ENCODE measurements at regions not wholly inside any gene's neighbourhood (a gene's known extent, or its start where the extent isn't known, plus 50 kb on each side); places are given as distances from the start of the nearest gene placed in this dataset.

DNA sequence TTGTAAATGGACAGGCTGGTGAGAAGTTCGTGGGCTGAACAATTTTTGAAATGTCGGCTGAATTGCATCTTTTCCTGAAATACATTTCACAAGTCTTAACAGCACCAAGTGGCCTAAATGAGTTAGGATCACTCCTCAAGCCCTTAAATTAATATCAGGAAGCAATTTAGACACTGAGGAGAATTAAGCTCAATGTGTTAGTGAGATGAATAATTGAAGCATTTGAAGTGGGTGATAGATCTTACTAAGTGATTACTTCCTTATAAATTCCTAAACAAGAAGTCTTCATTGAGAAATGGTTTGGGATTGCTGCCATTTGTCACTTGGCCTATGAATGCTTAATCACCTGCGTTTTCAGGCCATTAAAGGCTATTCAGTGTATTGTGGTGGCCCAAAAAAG, 116.8 kb downstream of the NAA11 start (continued):
- TF ChIP-seq, protein P1, sequence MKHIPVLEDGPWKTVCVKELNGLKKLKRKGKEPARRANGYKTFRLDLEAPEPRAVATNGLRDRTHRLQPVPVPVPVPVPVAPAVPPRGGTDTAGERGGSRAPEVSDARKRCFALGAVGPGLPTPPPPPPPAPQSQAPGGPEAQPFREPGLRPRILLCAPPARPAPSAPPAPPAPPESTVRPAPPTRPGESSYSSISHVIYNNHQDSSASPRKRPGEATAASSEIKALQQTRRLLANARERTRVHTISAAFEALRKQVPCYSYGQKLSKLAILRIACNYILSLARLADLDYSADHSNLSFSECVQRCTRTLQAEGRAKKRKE (CRISPR knock-in tag; IDR thresholded peaks at IDR 0.05; ENCODE audit: low read depth), result no peak
- no peak for TF ChIP-seq ZNF302 (CRISPR knock-in tag; IDR thresholded peaks at IDR 0.05)

DNA sequence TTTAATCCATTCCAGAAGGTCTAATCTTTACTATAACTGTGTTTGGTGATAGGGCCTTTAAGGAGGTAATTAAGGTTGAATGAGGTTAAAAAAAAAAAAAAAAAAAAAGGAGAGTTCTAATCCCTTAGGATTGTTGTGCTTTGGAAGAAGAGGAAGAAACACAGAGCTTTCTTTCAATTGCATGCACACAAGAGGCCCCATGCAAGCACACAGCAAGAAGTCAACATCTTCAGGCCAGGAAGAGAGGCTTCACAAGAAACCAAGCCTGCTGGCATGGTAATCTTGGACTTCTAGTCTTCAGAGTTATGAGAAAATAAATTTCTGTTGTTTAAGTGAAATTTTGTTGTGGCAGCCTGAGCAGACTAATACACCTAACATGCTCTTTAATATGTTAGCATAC, 118.6 kb downstream of the NAA11 start:
- DNase-seq (ENCODE audit: low read depth in 1 of 2, low spot score in 1 of 2) (no peak), FAIRE-seq (no peak), ATAC-seq (no peak)
- no peak overlapping the region for H3K4me3 ChIP-seq
- H3K27ac ChIP-seq, result no peak overlapping the region
- ChIA-PET POLR2A (no interaction called here), CTCF (no interaction called here)
- no peaks in the 10 kb centered on the region for H3K4me1 ChIP-seq
- no peak overlapping the region for H3K4me2 ChIP-seq
- TF ChIP-seq HEYL (CRISPR knock-in tag; IDR thresholded peaks at IDR 0.05), result no peak
- TF ChIP-seq MAFK (IDR thresholded peaks at IDR 0.05; ENCODE audit: partially characterized antibody), result no peak
- TF ChIP-seq CBX2 (IDR thresholded peaks at IDR 0.05; ENCODE audit: borderline replicate concordance, low read depth), result no peak
- no peak for TF ChIP-seq POLR2A (IDR thresholded peaks at IDR 0.05; ENCODE audit: low read length)
- TF ChIP-seq KDM1A (IDR thresholded peaks at IDR 0.05; ENCODE audit: low read depth), result no peak
- TF ChIP-seq HDAC2 (IDR thresholded peaks at IDR 0.05), result no peak
- no peak for TF ChIP-seq MAZ (IDR thresholded peaks at IDR 0.05; ENCODE audit: borderline replicate concordance, low read depth, low read length)
- H3K9me3 ChIP-seq, result no peaks in the 10 kb centered on the region

DNA sequence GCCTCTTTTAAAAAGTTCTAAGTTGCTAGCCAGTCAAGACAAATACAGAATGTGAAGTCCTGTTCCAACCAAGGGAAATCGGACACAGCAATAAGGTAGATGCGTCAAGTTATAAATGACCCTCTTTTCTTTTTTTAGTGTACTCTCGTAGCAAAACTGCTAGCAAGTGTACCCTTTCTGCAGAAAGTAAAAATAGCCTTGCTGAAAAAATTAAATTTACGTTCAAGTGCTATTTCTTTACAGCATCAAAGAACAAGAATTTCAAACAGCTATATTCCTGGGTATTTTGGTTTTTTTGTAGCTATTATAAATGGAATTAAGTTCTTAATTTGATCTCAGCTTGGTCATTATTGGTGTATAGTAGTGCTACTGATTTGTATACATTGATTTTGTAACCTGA, 119.2 kb downstream of the NAA11 start:
- ATAC-seq (no peak), DNase-seq (ENCODE audit: low read depth in 1 of 2, low spot score in 1 of 2) (no peak), FAIRE-seq (no peak)
- no peaks in the 10 kb centered on the region for H3K9me3 ChIP-seq
- no peak overlapping the region for H3K4me3 ChIP-seq
- CTCF ChIA-PET, result no interaction called here
- H3K4me2 ChIP-seq, result no peak overlapping the region
- POLR2A ChIA-PET, result no interaction called here
- H3K27ac ChIP-seq, result no peak overlapping the region
- TF ChIP-seq POLR2AphosphoS2 (conservative IDR thresholded peaks at IDR 0.05; ENCODE audit: low read length), result no peak
- no peaks in the 10 kb centered on the region for H3K4me1 ChIP-seq
- WGBS (ENCODE audit: missing lambda C conversion rate), result 26% methylated on average over 4 of the region's 4 CpGs

DNA sequence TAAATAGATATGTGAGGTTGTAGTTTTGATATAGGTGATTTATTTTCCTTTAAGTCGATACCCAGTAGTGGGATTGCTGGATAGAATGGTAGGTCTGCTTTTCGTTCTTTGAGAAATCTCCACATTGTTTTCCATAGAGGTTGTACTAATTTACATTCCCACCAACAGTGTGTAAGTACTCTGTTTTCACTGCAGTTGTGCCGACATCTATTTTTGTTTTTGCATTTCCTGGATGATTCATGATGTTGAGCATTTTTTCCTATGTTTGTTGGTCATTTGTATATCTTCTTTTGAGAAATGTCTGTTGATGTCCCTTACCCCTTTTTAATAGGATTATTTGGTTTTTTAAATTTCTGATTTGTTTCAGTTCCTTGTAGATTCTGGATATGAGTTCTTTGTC, 120.7 kb downstream of the NAA11 start:
- Histone ChIP-seq H3K27ac (no peak overlapping the region), H3K4me3 (no peak overlapping the region), H3K9me3 (no peaks in the 10 kb centered on the region), H3K4me1 (no peaks in the 10 kb centered on the region), H3K4me2 (no peak overlapping the region)
- WGBS (ENCODE audit: missing lambda C conversion rate), result 3% methylated on average over 3 of the region's 3 CpGs
- ChIA-PET CTCF (no interaction called here), POLR2A (no interaction called here)
- no peak for ATAC-seq
- DNase-seq (ENCODE audit: low read depth in 1 of 2, low spot score in 1 of 2), result no peak
- no peak for FAIRE-seq
- TF ChIP-seq NR3C1 (IDR thresholded peaks at IDR 0.05), result no peak
- no peak for TF ChIP-seq EHMT2 (IDR thresholded peaks at IDR 0.05; ENCODE audit: low read depth)
- no peak for TF ChIP-seq CHD2 (IDR thresholded peaks at IDR 0.05; ENCODE audit: low read length, partially characterized antibody)
- no peak for TF ChIP-seq RARB (CRISPR knock-in tag; IDR thresholded peaks at IDR 0.05)
- TF ChIP-seq HOXA7 (CRISPR knock-in tag; IDR thresholded peaks at IDR 0.05), result no peak
- TF ChIP-seq RFX5 (IDR thresholded peaks at IDR 0.05), result no peak
- TF ChIP-seq POLR2AphosphoS2 (conservative IDR thresholded peaks at IDR 0.05; ENCODE audit: low read length), result no peak
- TF ChIP-seq, protein P2, sequence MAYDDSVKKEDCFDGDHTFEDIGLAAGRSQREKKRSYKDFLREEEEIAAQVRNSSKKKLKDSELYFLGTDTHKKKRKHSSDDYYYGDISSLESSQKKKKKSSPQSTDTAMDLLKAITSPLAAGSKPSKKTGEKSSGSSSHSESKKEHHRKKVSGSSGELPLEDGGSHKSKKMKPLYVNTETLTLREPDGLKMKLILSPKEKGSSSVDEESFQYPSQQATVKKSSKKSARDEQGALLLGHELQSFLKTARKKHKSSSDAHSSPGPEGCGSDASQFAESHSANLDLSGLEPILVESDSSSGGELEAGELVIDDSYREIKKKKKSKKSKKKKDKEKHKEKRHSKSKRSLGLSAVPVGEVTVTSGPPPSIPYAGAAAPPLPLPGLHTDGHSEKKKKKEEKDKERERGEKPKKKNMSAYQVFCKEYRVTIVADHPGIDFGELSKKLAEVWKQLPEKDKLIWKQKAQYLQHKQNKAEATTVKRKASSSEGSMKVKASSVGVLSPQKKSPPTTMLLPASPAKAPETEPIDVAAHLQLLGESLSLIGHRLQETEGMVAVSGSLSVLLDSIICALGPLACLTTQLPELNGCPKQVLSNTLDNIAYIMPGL (CRISPR knock-in tag; IDR thresholded peaks at IDR 0.05; ENCODE audit: borderline replicate concordance), result no peak
- TF ChIP-seq TP53 (CRISPR knock-in tag; IDR thresholded peaks at IDR 0.05), result no peak
- TF ChIP-seq JUNB (IDR thresholded peaks at IDR 0.05), result no peak
- TF ChIP-seq ZC3H11A (IDR thresholded peaks at IDR 0.05), result no peak
- TF ChIP-seq, protein P1 (CRISPR knock-in tag; IDR thresholded peaks at IDR 0.05; ENCODE audit: low read depth), result no peak
- no peak for TF ChIP-seq RAD21 (conservative IDR thresholded peaks at IDR 0.05 in 1 of 2, IDR thresholded peaks at IDR 0.05 in 1 of 2)
- TF ChIP-seq, protein P3, sequence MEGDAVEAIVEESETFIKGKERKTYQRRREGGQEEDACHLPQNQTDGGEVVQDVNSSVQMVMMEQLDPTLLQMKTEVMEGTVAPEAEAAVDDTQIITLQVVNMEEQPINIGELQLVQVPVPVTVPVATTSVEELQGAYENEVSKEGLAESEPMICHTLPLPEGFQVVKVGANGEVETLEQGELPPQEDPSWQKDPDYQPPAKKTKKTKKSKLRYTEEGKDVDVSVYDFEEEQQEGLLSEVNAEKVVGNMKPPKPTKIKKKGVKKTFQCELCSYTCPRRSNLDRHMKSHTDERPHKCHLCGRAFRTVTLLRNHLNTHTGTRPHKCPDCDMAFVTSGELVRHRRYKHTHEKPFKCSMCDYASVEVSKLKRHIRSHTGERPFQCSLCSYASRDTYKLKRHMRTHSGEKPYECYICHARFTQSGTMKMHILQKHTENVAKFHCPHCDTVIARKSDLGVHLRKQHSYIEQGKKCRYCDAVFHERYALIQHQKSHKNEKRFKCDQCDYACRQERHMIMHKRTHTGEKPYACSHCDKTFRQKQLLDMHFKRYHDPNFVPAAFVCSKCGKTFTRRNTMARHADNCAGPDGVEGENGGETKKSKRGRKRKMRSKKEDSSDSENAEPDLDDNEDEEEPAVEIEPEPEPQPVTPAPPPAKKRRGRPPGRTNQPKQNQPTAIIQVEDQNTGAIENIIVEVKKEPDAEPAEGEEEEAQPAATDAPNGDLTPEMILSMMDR (IDR thresholded peaks at IDR 0.05), result no peak
- TF ChIP-seq MYC (IDR thresholded peaks at IDR 0.05; ENCODE audit: borderline replicate concordance, low read length), result no peak
- no peak for TF ChIP-seq POLR2A (IDR thresholded peaks at IDR 0.05; ENCODE audit: low read length)
- TF ChIP-seq FOXS1 (CRISPR knock-in tag; IDR thresholded peaks at IDR 0.05), result no peak

All from A549 (cell line).